ENCODE measurements at regions not wholly inside any gene's neighbourhood (a gene's known extent, or its start where the extent isn't known, plus 50 kb on each side); places are given as distances from the start of the nearest gene placed in this dataset.

DNA sequence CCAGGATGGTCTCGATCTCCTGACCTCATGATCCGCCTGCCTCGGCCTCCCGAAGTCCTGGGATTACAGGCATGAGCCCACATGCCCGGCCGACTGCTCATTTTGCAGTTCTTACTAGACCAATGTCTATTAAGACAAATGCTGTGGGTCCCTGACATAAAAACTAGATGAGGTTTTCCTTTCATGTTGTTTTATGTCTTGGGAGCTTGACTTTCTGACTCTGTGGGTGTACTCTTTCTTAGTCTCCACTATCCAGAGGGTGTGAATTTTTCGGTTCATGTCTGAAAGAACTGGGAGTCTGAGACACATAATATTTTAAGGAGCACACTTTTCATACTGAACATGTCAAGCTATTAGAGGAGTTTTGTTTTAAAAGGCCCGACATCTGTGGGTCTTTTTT lies 744.9 kb upstream of the B3GALT2 start:
- H3K14ac ChIP-seq (ENCODE audit: low read length), result no peak overlapping the region
- no peak overlapping the region for H2BK5ac ChIP-seq (ENCODE audit: low read depth, low read length, poor library complexity)
- H3K4me3 ChIP-seq (ENCODE audit: low read depth, low read length), result no peak overlapping the region
- H3K36me3 ChIP-seq (ENCODE audit: control insufficient read depth in 1 of 2, insufficient read depth in 2 of 2, low read length in 2 of 2), result no peaks in the 10 kb centered on the region
- H3K27ac ChIP-seq (ENCODE audit: low read depth, low read length), result no peak overlapping the region
- no peak for DNase-seq
- no peak overlapping the region for H3K4ac ChIP-seq (ENCODE audit: low read depth, low read length)
- H2BK120ac ChIP-seq (ENCODE audit: insufficient read depth, low read length, poor library complexity), result no peak overlapping the region
- H3K4me2 ChIP-seq (ENCODE audit: low read length), result no peak overlapping the region
- no peaks in the 10 kb centered on the region for H3K27me3 ChIP-seq (ENCODE audit: insufficient read depth, low read length)
- no peak overlapping the region for H2BK12ac ChIP-seq (ENCODE audit: low read length)
- H3K23ac ChIP-seq (ENCODE audit: low read length), result no peak overlapping the region
- H3K79me2 ChIP-seq (ENCODE audit: control insufficient read depth, insufficient read depth, low read length, poor library complexity), result no peaks in the 10 kb centered on the region
- no peak overlapping the region for H4K8ac ChIP-seq (ENCODE audit: low read depth, low read length)
- H2AFZ ChIP-seq (ENCODE audit: insufficient read depth, low read length, poor library complexity), result no peak overlapping the region
- no CpG with 5 or more reads among the region's 8 CpGs for WGBS (ENCODE audit: extremely low coverage, insufficient coverage, insufficient read length)
- H3K18ac ChIP-seq (ENCODE audit: low read length), result no peak overlapping the region
- H4K12ac ChIP-seq (ENCODE audit: low read depth, low read length), result no peak overlapping the region
- peaks cover 3% of the 10 kb centered on the region for H3K9me3 ChIP-seq (ENCODE audit: insufficient read depth, low read depth, low read length)
- no peak overlapping the region for H4K91ac ChIP-seq (ENCODE audit: low read depth, low read length)
- H3K9ac ChIP-seq (ENCODE audit: low read length), result no peak overlapping the region
- H2AK5ac ChIP-seq (ENCODE audit: low read length), result no peak overlapping the region
- no peaks in the 10 kb centered on the region for H3K79me1 ChIP-seq (ENCODE audit: low read length)
- H3K4me1 ChIP-seq (ENCODE audit: control insufficient read depth in 1 of 2, insufficient read depth in 2 of 2, low read length in 2 of 2), result no peaks in the 10 kb centered on the region

DNA sequence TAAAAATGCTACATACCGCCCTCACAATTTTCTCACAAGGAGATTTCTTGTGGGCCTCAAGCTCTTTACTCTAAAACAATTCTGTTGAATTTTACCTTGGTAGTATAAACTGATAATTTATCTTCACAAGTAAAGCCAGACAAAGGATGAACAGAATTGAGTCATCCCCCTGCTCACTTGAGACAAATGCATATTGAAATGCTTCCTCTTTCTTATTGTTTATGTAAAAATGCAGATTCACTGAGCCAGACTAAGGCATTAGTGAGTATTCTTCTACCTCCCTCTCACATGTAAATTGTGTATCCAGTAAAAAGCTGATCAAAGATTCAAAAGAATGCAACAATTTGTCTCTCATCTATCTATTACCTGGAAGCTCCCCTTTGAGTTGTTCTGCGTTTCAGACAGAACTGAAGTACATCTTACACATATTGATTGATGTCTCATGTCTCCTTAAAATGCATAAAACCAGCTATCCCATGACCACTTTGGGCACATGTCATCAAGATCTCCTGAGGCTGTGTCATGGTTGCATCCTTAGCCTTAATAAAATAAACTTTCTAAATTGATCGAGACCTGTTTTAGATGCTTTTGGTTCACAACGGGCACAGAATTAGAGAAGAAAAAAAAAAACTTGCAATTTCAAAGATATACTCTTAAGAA lies 743.1 kb upstream of the B3GALT2 start:
- Histone ChIP-seq H3K9ac (ENCODE audit: low read length) (no peak overlapping the region), H3K36me3 (ENCODE audit: control insufficient read depth in 1 of 2, insufficient read depth in 2 of 2, low read length in 2 of 2) (no peaks in the 10 kb centered on the region), H4K12ac (ENCODE audit: low read depth, low read length) (no peak overlapping the region), H2AFZ (ENCODE audit: insufficient read depth, low read length, poor library complexity) (no peak overlapping the region), H3K27me3 (ENCODE audit: insufficient read depth, low read length) (no peaks in the 10 kb centered on the region), H3K79me2 (ENCODE audit: control insufficient read depth, insufficient read depth, low read length, poor library complexity) (no peaks in the 10 kb centered on the region), H2BK120ac (ENCODE audit: insufficient read depth, low read length, poor library complexity) (no peak overlapping the region), H2AK5ac (ENCODE audit: low read length) (no peak overlapping the region), H3K4ac (ENCODE audit: low read depth, low read length) (no peak overlapping the region), H3K4me1 (ENCODE audit: control insufficient read depth in 1 of 2, insufficient read depth in 2 of 2, low read length in 2 of 2) (no peaks in the 10 kb centered on the region), H3K4me3 (ENCODE audit: low read depth, low read length) (no peak overlapping the region), H3K9me3 (ENCODE audit: insufficient read depth, low read depth, low read length) (peaks cover 3% of the 10 kb centered on the region), H3K4me2 (ENCODE audit: low read length) (no peak overlapping the region), H3K14ac (ENCODE audit: low read length) (no peak overlapping the region), H3K23ac (ENCODE audit: low read length) (no peak overlapping the region), H2BK12ac (ENCODE audit: low read length) (no peak overlapping the region), H3K18ac (ENCODE audit: low read length) (no peak overlapping the region), H4K8ac (ENCODE audit: low read depth, low read length) (no peak overlapping the region), H3K27ac (ENCODE audit: low read depth, low read length) (no peak overlapping the region), H3K79me1 (ENCODE audit: low read length) (no peaks in the 10 kb centered on the region), H2BK5ac (ENCODE audit: low read depth, low read length, poor library complexity) (no peak overlapping the region), H4K91ac (ENCODE audit: low read depth, low read length) (no peak overlapping the region)
- WGBS (ENCODE audit: extremely low coverage, insufficient coverage, insufficient read length), result no CpG with 5 or more reads among the region's 4 CpGs
- DNase-seq, result no peak

DNA sequence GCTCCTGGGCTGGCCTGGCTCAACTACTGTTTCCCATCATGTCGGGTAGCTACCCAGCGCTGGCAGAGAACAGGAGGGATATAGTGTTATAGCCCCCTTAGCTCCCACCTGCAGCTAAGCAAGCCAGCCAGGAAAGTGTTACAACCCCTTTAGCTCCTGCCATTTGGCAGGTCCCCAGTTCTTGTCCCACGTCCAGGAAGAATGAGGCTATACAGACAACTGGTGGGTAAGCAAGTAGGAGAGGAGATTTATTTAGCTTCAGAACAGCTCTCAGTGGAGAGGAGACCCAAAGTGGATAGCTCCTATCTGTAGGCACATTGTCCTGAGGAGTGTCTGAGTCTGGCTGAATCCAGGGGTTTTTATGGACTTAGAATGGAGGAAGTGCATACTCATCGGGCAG lies 741.1 kb upstream of the B3GALT2 start:
- Histone ChIP-seq H3K14ac (ENCODE audit: low read length) (no peak overlapping the region), H3K9me3 (ENCODE audit: insufficient read depth, low read depth, low read length) (peaks cover 3% of the 10 kb centered on the region)

DNA sequence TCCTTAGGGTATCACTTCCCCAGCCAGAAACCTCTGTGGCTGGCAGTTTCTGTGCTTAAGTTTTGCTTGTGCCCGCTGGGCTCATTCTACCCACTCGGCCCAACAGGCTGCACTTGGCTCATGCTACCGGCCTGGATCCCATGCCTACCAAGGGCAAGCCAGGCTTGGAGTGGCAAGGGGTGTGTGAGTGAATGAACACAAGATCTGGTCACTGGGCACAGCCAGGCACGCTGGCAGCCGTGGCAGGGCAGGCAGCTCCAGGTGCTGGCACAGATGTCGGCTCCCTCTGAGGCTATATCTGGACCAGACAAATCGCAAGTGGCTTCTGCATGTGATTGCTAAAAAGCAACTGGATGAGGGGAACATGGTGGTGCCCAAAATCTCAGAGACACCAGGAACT lies 740.5 kb upstream of the B3GALT2 start:
- H3K9me3 ChIP-seq (ENCODE audit: insufficient read depth, low read depth, low read length), result peaks cover 3% of the 10 kb centered on the region
- H2BK120ac ChIP-seq (ENCODE audit: insufficient read depth, low read length, poor library complexity), result no peak overlapping the region
- H3K27me3 ChIP-seq (ENCODE audit: insufficient read depth, low read length), result no peaks in the 10 kb centered on the region
- WGBS (ENCODE audit: extremely low coverage, insufficient coverage, insufficient read length), result no CpG with 5 or more reads among the region's 7 CpGs
- no peak overlapping the region for H4K91ac ChIP-seq (ENCODE audit: low read depth, low read length)
- H3K4me2 ChIP-seq (ENCODE audit: low read length), result no peak overlapping the region
- H3K18ac ChIP-seq (ENCODE audit: low read length), result no peak overlapping the region
- H2AK5ac ChIP-seq (ENCODE audit: low read length), result no peak overlapping the region
- no peaks in the 10 kb centered on the region for H3K79me2 ChIP-seq (ENCODE audit: control insufficient read depth, insufficient read depth, low read length, poor library complexity)
- H3K27ac ChIP-seq (ENCODE audit: low read depth, low read length), result no peak overlapping the region
- H3K14ac ChIP-seq (ENCODE audit: low read length), result no peak overlapping the region
- H2BK5ac ChIP-seq (ENCODE audit: low read depth, low read length, poor library complexity), result no peak overlapping the region
- H3K9ac ChIP-seq (ENCODE audit: low read length), result no peak overlapping the region
- H2AFZ ChIP-seq (ENCODE audit: insufficient read depth, low read length, poor library complexity), result no peak overlapping the region
- H3K23ac ChIP-seq (ENCODE audit: low read length), result no peak overlapping the region
- no peak overlapping the region for H4K12ac ChIP-seq (ENCODE audit: low read depth, low read length)
- no peak overlapping the region for H3K4ac ChIP-seq (ENCODE audit: low read depth, low read length)
- no peak overlapping the region for H3K4me3 ChIP-seq (ENCODE audit: low read depth, low read length)
- H3K79me1 ChIP-seq (ENCODE audit: low read length), result no peaks in the 10 kb centered on the region
- no peaks in the 10 kb centered on the region for H3K4me1 ChIP-seq (ENCODE audit: control insufficient read depth in 1 of 2, insufficient read depth in 2 of 2, low read length in 2 of 2)
- no peak overlapping the region for H4K8ac ChIP-seq (ENCODE audit: low read depth, low read length)
- no peaks in the 10 kb centered on the region for H3K36me3 ChIP-seq (ENCODE audit: control insufficient read depth in 1 of 2, insufficient read depth in 2 of 2, low read length in 2 of 2)
- H2BK12ac ChIP-seq (ENCODE audit: low read length), result no peak overlapping the region
- no peak for DNase-seq

More for the DNA sequence above, 741.1 kb upstream of the B3GALT2 start:
- Histone ChIP-seq H3K4me1 (ENCODE audit: control insufficient read depth in 1 of 2, insufficient read depth in 2 of 2, low read length in 2 of 2) (no peaks in the 10 kb centered on the region), H3K79me1 (ENCODE audit: low read length) (no peaks in the 10 kb centered on the region), H2AK5ac (ENCODE audit: low read length) (no peak overlapping the region), H4K91ac (ENCODE audit: low read depth, low read length) (no peak overlapping the region), H3K27ac (ENCODE audit: low read depth, low read length) (no peak overlapping the region), H2BK12ac (ENCODE audit: low read length) (no peak overlapping the region), H2BK120ac (ENCODE audit: insufficient read depth, low read length, poor library complexity) (no peak overlapping the region), H3K4ac (ENCODE audit: low read depth, low read length) (no peak overlapping the region), H3K23ac (ENCODE audit: low read length) (no peak overlapping the region), H3K18ac (ENCODE audit: low read length) (no peak overlapping the region), H3K36me3 (ENCODE audit: control insufficient read depth in 1 of 2, insufficient read depth in 2 of 2, low read length in 2 of 2) (no peaks in the 10 kb centered on the region), H3K4me2 (ENCODE audit: low read length) (no peak overlapping the region), H4K8ac (ENCODE audit: low read depth, low read length) (no peak overlapping the region), H4K12ac (ENCODE audit: low read depth, low read length) (no peak overlapping the region), H2AFZ (ENCODE audit: insufficient read depth, low read length, poor library complexity) (no peak overlapping the region), H3K79me2 (ENCODE audit: control insufficient read depth, insufficient read depth, low read length, poor library complexity) (no peaks in the 10 kb centered on the region), H3K4me3 (ENCODE audit: low read depth, low read length) (no peak overlapping the region), H3K9ac (ENCODE audit: low read length) (no peak overlapping the region), H2BK5ac (ENCODE audit: low read depth, low read length, poor library complexity) (no peak overlapping the region), H3K27me3 (ENCODE audit: insufficient read depth, low read length) (no peaks in the 10 kb centered on the region)
- no peak for DNase-seq
- no CpG with 5 or more reads among the region's 4 CpGs for WGBS (ENCODE audit: extremely low coverage, insufficient coverage, insufficient read length)
